ENCODE measurements at regions not wholly inside any gene's neighbourhood (a gene's known extent, or its start where the extent isn't known, plus 50 kb on each side); places are given as distances from the start of the nearest gene placed in this dataset.

DNA sequence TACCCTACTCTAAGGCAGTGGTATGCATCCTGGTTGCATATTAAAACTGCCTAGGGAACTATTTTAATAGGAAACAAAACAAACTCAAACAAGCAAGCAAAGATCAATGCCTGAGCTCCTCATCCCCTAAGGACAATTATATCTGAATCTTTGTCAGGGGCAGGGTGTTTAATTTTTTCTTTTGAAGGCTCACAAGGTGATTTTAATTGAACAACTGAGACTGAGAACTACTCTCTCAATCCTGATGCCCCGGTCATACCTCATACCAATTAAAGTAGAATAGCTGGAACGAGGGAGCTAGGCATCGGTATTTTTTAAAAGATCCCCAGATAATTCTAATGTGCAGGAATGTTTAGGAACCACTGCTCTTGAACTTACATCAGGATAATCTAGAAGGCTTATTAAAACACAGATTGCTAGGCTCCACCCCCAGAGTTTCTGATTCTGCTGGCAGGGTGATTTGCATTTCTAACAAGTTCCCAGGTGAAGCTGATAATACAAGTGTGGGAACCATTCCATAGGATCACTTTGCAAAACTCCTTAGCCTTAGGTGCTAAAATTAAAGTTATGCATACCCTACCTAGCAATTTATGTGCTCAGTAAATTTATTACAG, 416.5 kb downstream of the GUCY1A2 start:
- no peak for FAIRE-seq
- no TSS peak for BruUV-seq (replicated peaks)
- TF ChIP-seq CTCF (IDR thresholded peaks at IDR 0.05; ENCODE audit: extremely low read depth in 1 of 2, insufficient read depth in 1 of 2, low read depth in 1 of 2, low read length in 2 of 2), result no peak
- TF ChIP-seq POLR2AphosphoS5 (IDR thresholded peaks at IDR 0.05; ENCODE audit: insufficient read depth, low read depth, low read length), result no peak
- TF ChIP-seq, protein P1, sequence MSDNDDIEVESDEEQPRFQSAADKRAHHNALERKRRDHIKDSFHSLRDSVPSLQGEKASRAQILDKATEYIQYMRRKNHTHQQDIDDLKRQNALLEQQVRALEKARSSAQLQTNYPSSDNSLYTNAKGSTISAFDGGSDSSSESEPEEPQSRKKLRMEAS (IDR thresholded peaks at IDR 0.05; ENCODE audit: insufficient read depth, insufficient read length), result no peak
- TF ChIP-seq JUN (IDR thresholded peaks at IDR 0.05; ENCODE audit: borderline replicate concordance, insufficient read depth, insufficient read length, low read depth), result no peak
- TF ChIP-seq MYC (IDR thresholded peaks at IDR 0.05; ENCODE audit: low read depth, low read length), result no peak
- no peak for TF ChIP-seq EZH2 (IDR thresholded peaks at IDR 0.05; ENCODE audit: borderline replicate concordance, low read depth, low read length, severe bottlenecking)
- no peak for TF ChIP-seq FOS (IDR thresholded peaks at IDR 0.05; ENCODE audit: borderline replicate concordance, insufficient read depth, low read length)
- no peak for TF ChIP-seq POLR2A (IDR thresholded peaks at IDR 0.05; ENCODE audit: low read depth, low read length)
- no peak for TF ChIP-seq GATA2 (IDR thresholded peaks at IDR 0.05; ENCODE audit: insufficient read depth, insufficient read length, low read depth, low read length)
- Histone ChIP-seq H3K4me3 (replicated peaks in 1 of 3; ENCODE audit: insufficient read depth in 1 of 3, low read depth in 1 of 3, low read length in 3 of 3) (no peak overlapping the region), H2AFZ (ENCODE audit: low read depth, low read length) (no peak overlapping the region), H3K27ac (ENCODE audit: insufficient read depth, low read depth, low read length) (no peak overlapping the region), H3K9me3 (replicated peaks; ENCODE audit: control insufficient read depth, insufficient read depth, low read length) (no peaks in the 10 kb centered on the region), H3K4me1 (ENCODE audit: control insufficient read depth, extremely low read depth, insufficient read depth, low read length) (no peaks in the 10 kb centered on the region), H4K20me1 (replicated peaks; ENCODE audit: control insufficient read depth, extremely low read depth, insufficient read depth, low read length) (no peaks in the 10 kb centered on the region), H3K36me3 (ENCODE audit: control insufficient read depth in 2 of 2, extremely low read depth in 1 of 2, insufficient read depth in 2 of 2, low read length in 2 of 2) (no peaks in the 10 kb centered on the region), H3K9me1 (replicated peaks; ENCODE audit: control insufficient read depth, extremely low read depth, insufficient read depth, low read length) (no peaks in the 10 kb centered on the region), H3K79me2 (ENCODE audit: control insufficient read depth, insufficient read depth, low read length) (no peaks in the 10 kb centered on the region), H3K4me2 (ENCODE audit: insufficient read depth, low read length) (no peak overlapping the region), H3K9ac (replicated peaks; ENCODE audit: extremely low read depth, insufficient read depth, low read length) (no peak overlapping the region), H3K27me3 (ENCODE audit: control insufficient read depth in 2 of 2, insufficient read depth in 2 of 2, low read length in 2 of 2) (no peaks in the 10 kb centered on the region)
- ChIA-PET POLR2A (no interaction called here), CTCF (no interaction called here)
- dilution Hi-C loops (cut with MboI; ENCODE audit: extremely low pct_ligation_motif_present, low sequenced_read_pairs) (no loop called here), intact Hi-C loops (cut with micrococcal nuclease) (no loop called here)
- DNase-seq (ENCODE audit: low read depth, low spot score), result no peak

All from endothelial cell of umbilical vein (primary cell).